ENCODE measurements at regions not wholly inside any gene's neighbourhood (a gene's known extent, or its start where the extent isn't known, plus 50 kb on each side); places are given as distances from the start of the nearest gene placed in this dataset.

GRCh38 chr1:198101716-198102453, 54.9 kb upstream of the NEK7 start:
- intact Hi-C loops (cut with micrococcal nuclease; ENCODE audit: unreplicated experiment): no loop called here
- Histone ChIP-seq H3K27ac (ENCODE audit: low read depth, low read length, poor library complexity, severe bottlenecking) (no peak overlapping the region), H3K4me3 (ENCODE audit: low read depth, low read length, poor library complexity, severe bottlenecking) (no peak overlapping the region), H3K27me3 (replicated peaks; ENCODE audit: insufficient read depth, low read depth, low read length, poor library complexity) (peaks cover 7% of the 10 kb centered on the region), H3K9me3 (ENCODE audit: low read depth, low read length, poor library complexity, severe bottlenecking) (no peaks in the 10 kb centered on the region), H3K4me1 (ENCODE audit: insufficient read depth, low read length, poor library complexity, severe bottlenecking) (no peaks in the 10 kb centered on the region), H3K36me3 (ENCODE audit: insufficient read depth, low read length, poor library complexity, severe bottlenecking) (no peaks in the 10 kb centered on the region)
- no peak for TF ChIP-seq EZH2 (IDR thresholded peaks at IDR 0.05; ENCODE audit: borderline replicate concordance, low read depth, low read length, poor library complexity, severe bottlenecking)
- TF ChIP-seq CTCF (conservative IDR thresholded peaks at IDR 0.05; ENCODE audit: low read depth, low read length): no peak
- DNase-seq (ENCODE audit: low spot score): no peak
- BruUV-seq (replicated peaks): no TSS peak
- CTCF ChIA-PET: no interaction called here
- POLR2A ChIA-PET (ENCODE audit: low non-redundant PET): no interaction called here

- CTCF ChIA-PET: no interaction called here
Measured at GRCh38 chr1:198102454-198102827, 54.4 kb upstream of the NEK7 start.

GRCh38 chr1:198105185-198105584, 51.6 kb upstream of the NEK7 start:
- H3K9me3 ChIP-seq (ENCODE audit: low read depth, low read length, poor library complexity, severe bottlenecking): no peaks in the 10 kb centered on the region
- TF ChIP-seq CTCF (conservative IDR thresholded peaks at IDR 0.05; ENCODE audit: low read depth, low read length) (no peak), EZH2 (IDR thresholded peaks at IDR 0.05; ENCODE audit: borderline replicate concordance, low read depth, low read length, poor library complexity, severe bottlenecking) (no peak)
- no peaks in the 10 kb centered on the region for H3K36me3 ChIP-seq (ENCODE audit: insufficient read depth, low read length, poor library complexity, severe bottlenecking)
- intact Hi-C loops (cut with micrococcal nuclease; ENCODE audit: unreplicated experiment): no loop called here
- ChIA-PET CTCF (no interaction called here), POLR2A (ENCODE audit: low non-redundant PET) (no interaction called here)
- peaks cover 2% of the 10 kb centered on the region for H3K27me3 ChIP-seq (replicated peaks; ENCODE audit: insufficient read depth, low read depth, low read length, poor library complexity)
- H3K4me1 ChIP-seq (ENCODE audit: insufficient read depth, low read length, poor library complexity, severe bottlenecking): no peaks in the 10 kb centered on the region
- no peak overlapping the region for H3K27ac ChIP-seq (ENCODE audit: low read depth, low read length, poor library complexity, severe bottlenecking)
- H3K4me3 ChIP-seq (ENCODE audit: low read depth, low read length, poor library complexity, severe bottlenecking): no peak overlapping the region
- BruUV-seq (replicated peaks): no TSS peak
- no peak for DNase-seq (ENCODE audit: low spot score)

More at GRCh38 chr1:198102454-198102827, 54.4 kb upstream of the NEK7 start:
- Histone ChIP-seq H3K4me1 (ENCODE audit: insufficient read depth, low read length, poor library complexity, severe bottlenecking) (no peaks in the 10 kb centered on the region), H3K36me3 (ENCODE audit: insufficient read depth, low read length, poor library complexity, severe bottlenecking) (no peaks in the 10 kb centered on the region), H3K4me3 (ENCODE audit: low read depth, low read length, poor library complexity, severe bottlenecking) (no peak overlapping the region), H3K27ac (ENCODE audit: low read depth, low read length, poor library complexity, severe bottlenecking) (no peak overlapping the region), H3K27me3 (replicated peaks; ENCODE audit: insufficient read depth, low read depth, low read length, poor library complexity) (peaks cover 4% of the 10 kb centered on the region), H3K9me3 (ENCODE audit: low read depth, low read length, poor library complexity, severe bottlenecking) (no peaks in the 10 kb centered on the region)
- no peak for DNase-seq (ENCODE audit: low spot score)
- no peak for TF ChIP-seq CTCF (conservative IDR thresholded peaks at IDR 0.05; ENCODE audit: low read depth, low read length)
- no TSS peak for BruUV-seq (replicated peaks)
- POLR2A ChIA-PET (ENCODE audit: low non-redundant PET): no interaction called here
- intact Hi-C loops (cut with micrococcal nuclease; ENCODE audit: unreplicated experiment): no loop called here
